H9 (cell line): ENCODE measurements at regions not wholly inside any gene's neighbourhood (a gene's known extent, or its start where the extent isn't known, plus 50 kb on each side); places are given as distances from the start of the nearest gene placed in this dataset.

Experiments used
- DNase-seq: peaks from one replicate; pipeline ENCODE4 v3.0.0-alpha.2; 2017
- H2AFZ ChIP-seq: one replicate; pipeline ENCODE4 v1.6.1; 2013; ENCODE audit warnings: mild to moderate bottlenecking, low read length, control low read depth, moderate library complexity
- H2AK5ac ChIP-seq: 2 replicates; pipeline ENCODE4 v1.6.1; 2013; ENCODE audit warnings: low read length, control low read depth, mixed read lengths; ENCODE audit not compliant: insufficient read length
- H2BK120ac ChIP-seq: one replicate; pipeline ENCODE4 v1.6.1; 2013; ENCODE audit warnings: low read depth, mild to moderate bottlenecking, low read length, control low read depth, inconsistent platforms; ENCODE audit not compliant: poor library complexity, severe bottlenecking
- H2BK12ac ChIP-seq: 2 replicates; pipeline ENCODE4 v1.6.1; 2013; ENCODE audit warnings: low read length, control low read depth, mixed read lengths, low read depth; ENCODE audit not compliant: insufficient read length
- H2BK15ac ChIP-seq: 2 replicates; pipeline ENCODE4 v1.6.1; 2013; ENCODE audit warnings: low read depth, low read length, control low read depth
- H2BK20ac ChIP-seq: one replicate; pipeline ENCODE4 v1.6.1; 2013; ENCODE audit warnings: low read depth, mild to moderate bottlenecking, low read length, control low read depth, inconsistent platforms; ENCODE audit not compliant: poor library complexity, severe bottlenecking
- H2BK5ac ChIP-seq: 2 replicates; pipeline ENCODE4 v1.6.1; 2013; ENCODE audit warnings: low read length, control low read depth, mixed read lengths; ENCODE audit not compliant: insufficient read length
- H3K14ac ChIP-seq: 2 replicates; pipeline ENCODE4 v1.6.1; 2013; ENCODE audit warnings: low read length, control low read depth; ENCODE audit not compliant: insufficient read depth
- H3K18ac ChIP-seq: 2 replicates; pipeline ENCODE4 v1.6.1; 2013; ENCODE audit warnings: low read depth, mild to moderate bottlenecking, mixed read lengths, low read length, control low read depth; ENCODE audit not compliant: insufficient read length
- H3K23ac ChIP-seq: 2 replicates; pipeline ENCODE4 v1.6.1; 2013; ENCODE audit warnings: low read length, control low read depth, mixed read lengths, low read depth; ENCODE audit not compliant: insufficient read length
- H3K23me2 ChIP-seq: 2 replicates; pipeline ENCODE4 v1.6.1; 2013; ENCODE audit warnings: low read depth, mild to moderate bottlenecking, mixed read lengths, low read length, control low read depth; ENCODE audit not compliant: insufficient read length, poor library complexity, severe bottlenecking
- H3K27ac ChIP-seq: 2 replicates; pipeline ENCODE4 v1.5.1; 2013; ENCODE audit warnings: low read length, control low read depth, mixed read lengths, low read depth; ENCODE audit not compliant: insufficient read length
- H3K27me3 ChIP-seq: 2 replicates; pipeline ENCODE4 v1.6.1; 2013; ENCODE audit warnings: low read length, control low read depth, inconsistent platforms; ENCODE audit not compliant: insufficient read depth
- H3K4ac ChIP-seq: 2 replicates; pipeline ENCODE4 v1.6.1; 2013; ENCODE audit warnings: low read depth, mild to moderate bottlenecking, control low read depth, inconsistent platforms, low read length, moderate library complexity
- H3K4me1 ChIP-seq: 2 replicates; pipeline ENCODE4 v1.6.1; 2013; ENCODE audit warnings: low read length, control low read depth, inconsistent platforms; ENCODE audit not compliant: insufficient read depth
- H3K4me2 ChIP-seq: 2 replicates; pipeline ENCODE4 v1.6.1; 2013; ENCODE audit warnings: low read length, control low read depth, mixed read lengths; ENCODE audit not compliant: insufficient read length, insufficient read depth
- H3K56ac ChIP-seq: 2 replicates; pipeline ENCODE4 v1.6.1; 2013; ENCODE audit warnings: low read depth, mild to moderate bottlenecking, mixed read lengths, low read length, control low read depth; ENCODE audit not compliant: insufficient read length
- H3K79me1 ChIP-seq: 2 replicates; pipeline ENCODE4 v1.6.1; 2013; ENCODE audit warnings: low read depth, mild to moderate bottlenecking, moderate library complexity, low read length, control low read depth, inconsistent platforms; ENCODE audit not compliant: insufficient read depth, poor library complexity, severe bottlenecking
- H3K79me2 ChIP-seq: 2 replicates; pipeline ENCODE4 v1.6.1; 2013; ENCODE audit warnings: low read length, control low read depth, inconsistent platforms; ENCODE audit not compliant: insufficient read depth
- H3K9ac ChIP-seq: 2 replicates; pipeline ENCODE4 v1.6.1; 2013; ENCODE audit warnings: low read length, control low read depth, mixed read lengths; ENCODE audit not compliant: insufficient read length; ENCODE audit errors: extremely low read depth
- H3K9me3 ChIP-seq: one replicate; pipeline ENCODE4 v1.6.1; 2013; ENCODE audit warnings: low read depth, low read length, inconsistent platforms; ENCODE audit not compliant: control insufficient read depth
- H3T11ph ChIP-seq: one replicate; pipeline ENCODE4 v1.6.1; 2013; ENCODE audit warnings: mild to moderate bottlenecking, low read length, control low read depth, inconsistent platforms
- H4K20me1 ChIP-seq: one replicate; pipeline ENCODE4 v1.6.1; 2013; ENCODE audit not compliant: control insufficient read depth, insufficient read length, insufficient read depth
- H4K5ac ChIP-seq: 2 replicates; pipeline ENCODE4 v1.6.1; 2013; ENCODE audit warnings: low read depth, mild to moderate bottlenecking, mixed read lengths, low read length, control low read depth; ENCODE audit not compliant: insufficient read length
- H4K8ac ChIP-seq: replicated peaks from 2 replicates; pipeline ENCODE4 v1.6.1; 2013; ENCODE audit warnings: low read length, control low read depth, mixed read lengths, low read depth; ENCODE audit not compliant: insufficient read length
- H4K91ac ChIP-seq: 2 replicates; pipeline ENCODE4 v1.6.1; 2013; ENCODE audit warnings: low read depth, mild to moderate bottlenecking, moderate library complexity, mixed read lengths, low read length, control low read depth; ENCODE audit not compliant: insufficient read length
- H3K27ac Mint-ChIP-seq, 3 experiments: 2 replicates in 2 of 3; 3 replicates in 1 of 3; pipeline ENCODE4 v1.8.0; 2020 to 2021; ENCODE audit warnings: mixed read lengths in 3 of 3, mild to moderate bottlenecking in 1 of 3, moderate library complexity in 1 of 3
- H3K27me3 Mint-ChIP-seq: 2 replicates; pipeline ENCODE4 v1.8.0; 2021; ENCODE audit warnings: low read depth, mild to moderate bottlenecking, moderate library complexity, mixed read lengths
- H3K36me3 Mint-ChIP-seq, 3 experiments: 2 replicates in 2 of 3; 3 replicates in 1 of 3; pipeline ENCODE4 v1.8.0; 2020 to 2021; ENCODE audit warnings: low read depth in 3 of 3, mixed read lengths in 3 of 3; ENCODE audit not compliant: insufficient read depth in 1 of 3
- H3K4me1 Mint-ChIP-seq, 2 experiments: 2 replicates each; pipeline ENCODE4 v1.8.0; 2020; ENCODE audit warnings: mixed read lengths in 2 of 2
- H3K4me3 Mint-ChIP-seq, 2 experiments: 2 replicates in 1 of 2; 3 replicates in 1 of 2; pipeline ENCODE4 v1.8.0; 2020 to 2021; ENCODE audit warnings: mild to moderate bottlenecking in 2 of 2, mixed read lengths in 2 of 2, moderate library complexity in 1 of 2
- H3K9me3 Mint-ChIP-seq, 2 experiments: 2 replicates in 1 of 2; 3 replicates in 1 of 2; pipeline ENCODE4 v1.8.0; 2020; ENCODE audit warnings: mild to moderate bottlenecking in 2 of 2, mixed read lengths in 2 of 2, moderate library complexity in 1 of 2
- WGBS: extraction: QIAGEN DNeasy Blood & Tissue Kit; methylation state at CpG from one replicate; pipeline ENCODE4 v1.1.7; 2013; ENCODE audit warnings: missing lambda C conversion rate, low lambda C conversion rate, mixed read lengths; ENCODE audit not compliant: insufficient read length; ENCODE audit errors: extremely low coverage; 5-methylcytosine and 5-hydroxymethylcytosine counted together
- TF ChIP-seq, protein P1 (sequence below): fragments of 200-600 bp; sonication (generic); conservative IDR thresholded peaks from 3 replicates; pipeline ENCODE4 v1.8.0; 2021; ENCODE audit warnings: antibody characterized with exemption, mild to moderate bottlenecking

DNA sequence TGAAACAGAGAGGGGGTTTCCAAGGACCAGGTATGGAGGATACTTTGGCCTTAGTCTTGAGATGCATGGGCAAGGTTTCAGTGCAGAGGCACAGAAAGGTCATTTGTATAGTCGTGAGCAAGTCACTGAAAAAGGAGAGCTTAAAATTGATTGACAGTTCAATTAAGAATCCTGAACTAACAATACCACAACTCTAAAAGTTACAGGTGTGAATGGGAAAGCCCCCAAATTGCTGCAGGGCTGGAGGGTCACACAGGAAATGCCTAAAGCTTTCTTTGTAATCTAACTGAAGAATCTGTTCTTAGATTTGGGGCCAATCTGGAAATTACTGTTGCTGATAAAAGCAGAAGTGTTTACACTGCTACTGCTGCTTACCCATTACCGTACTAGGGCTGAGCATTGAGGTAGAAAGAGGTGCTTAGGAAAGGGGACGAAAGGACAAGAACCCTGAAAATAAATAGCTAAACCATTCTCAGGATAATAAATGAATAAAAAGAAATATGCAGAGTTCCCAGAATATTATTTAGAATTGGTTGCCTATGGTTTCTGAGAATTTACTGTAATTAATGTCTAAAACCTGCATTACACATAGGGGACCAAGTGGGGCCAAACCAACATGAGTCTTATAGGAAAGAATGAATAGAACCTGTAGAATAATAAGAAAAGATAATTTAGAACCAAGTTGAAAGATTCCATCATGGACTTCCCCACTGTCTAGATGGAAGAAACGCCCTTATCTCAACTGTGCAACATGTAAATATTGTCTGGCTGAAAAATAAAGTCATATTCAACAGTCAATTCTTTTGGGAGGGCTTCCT, 91.9 kb upstream of the PPP1R2C start:
- Histone ChIP-seq H2BK12ac (no peak overlapping the region), H3K79me1 (no peaks in the 10 kb centered on the region), H3K4me2 (no peak overlapping the region), H3K4ac (no peak overlapping the region), H4K20me1 (no peaks in the 10 kb centered on the region), H4K8ac (no peak overlapping the region), H4K5ac (no peak overlapping the region), H3K14ac (no peak overlapping the region), H3K9me3 (no peaks in the 10 kb centered on the region), H3K79me2 (no peaks in the 10 kb centered on the region), H2AFZ (no peak overlapping the region), H3K23me2 (no peaks in the 10 kb centered on the region), H3K56ac (no peak overlapping the region), H2BK20ac (no peak overlapping the region), H2BK120ac (no peak overlapping the region), H3K4me1 (no peaks in the 10 kb centered on the region), H4K91ac (no peak overlapping the region), H3K9ac (no peak overlapping the region), H3K23ac (no peak overlapping the region), H3T11ph (no peak overlapping the region), H2AK5ac (no peak overlapping the region), H2BK5ac (no peak overlapping the region), H3K18ac (no peak overlapping the region), H3K27ac (no peak overlapping the region), H3K27me3 (no peaks in the 10 kb centered on the region), H2BK15ac (no peak overlapping the region)
- no peak overlapping the region for H3K27ac Mint-ChIP-seq
- H3K4me3 Mint-ChIP-seq = no peak overlapping the region
- TF ChIP-seq, protein P1, sequence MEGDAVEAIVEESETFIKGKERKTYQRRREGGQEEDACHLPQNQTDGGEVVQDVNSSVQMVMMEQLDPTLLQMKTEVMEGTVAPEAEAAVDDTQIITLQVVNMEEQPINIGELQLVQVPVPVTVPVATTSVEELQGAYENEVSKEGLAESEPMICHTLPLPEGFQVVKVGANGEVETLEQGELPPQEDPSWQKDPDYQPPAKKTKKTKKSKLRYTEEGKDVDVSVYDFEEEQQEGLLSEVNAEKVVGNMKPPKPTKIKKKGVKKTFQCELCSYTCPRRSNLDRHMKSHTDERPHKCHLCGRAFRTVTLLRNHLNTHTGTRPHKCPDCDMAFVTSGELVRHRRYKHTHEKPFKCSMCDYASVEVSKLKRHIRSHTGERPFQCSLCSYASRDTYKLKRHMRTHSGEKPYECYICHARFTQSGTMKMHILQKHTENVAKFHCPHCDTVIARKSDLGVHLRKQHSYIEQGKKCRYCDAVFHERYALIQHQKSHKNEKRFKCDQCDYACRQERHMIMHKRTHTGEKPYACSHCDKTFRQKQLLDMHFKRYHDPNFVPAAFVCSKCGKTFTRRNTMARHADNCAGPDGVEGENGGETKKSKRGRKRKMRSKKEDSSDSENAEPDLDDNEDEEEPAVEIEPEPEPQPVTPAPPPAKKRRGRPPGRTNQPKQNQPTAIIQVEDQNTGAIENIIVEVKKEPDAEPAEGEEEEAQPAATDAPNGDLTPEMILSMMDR = no peak
- H3K9me3 Mint-ChIP-seq = peaks cover 0 to 40% of the 10 kb centered on the region in 2 experiments; a peak in 4 of 5 replicates
- no peak for DNase-seq
- no CpG with 5 or more reads among the region's 4 CpGs for WGBS
- peaks cover 0 to 8% of the 10 kb centered on the region in 2 experiments; a peak in 2 of 4 replicates for H3K4me1 Mint-ChIP-seq
- H3K36me3 Mint-ChIP-seq = peaks cover 0 to 6% (median 6%) of the 10 kb centered on the region in 3 experiments; a peak in 3 of 7 replicates
- H3K27me3 Mint-ChIP-seq = no peaks in the 10 kb centered on the region
